Activated B cell treated with CpG ODN at 0.5 μM for 24 hours (primary cell): ENCODE measurements at regions not wholly inside any gene's neighbourhood (a gene's known extent, or its start where the extent isn't known, plus 50 kb on each side); places are given as distances from the start of the nearest gene placed in this dataset.

Experiments used
- ATAC-seq: fragments of 200-7000 bp; cut with Tn5 transposase; one replicate; pipeline ENCODE4 v1.10.0; 2021; ENCODE audit warnings: low read depth, mild to moderate bottlenecking, moderate library complexity
- CTCF ChIA-PET: fragments of 350-600 bp; sonication (Branson Sonifier 250); formaldehyde crosslinking; loops from one replicate; lab custom pipeline; 2021; ENCODE audit warnings: antibody characterized with exemption; lab: Charles Lee
- POLR2A ChIA-PET: fragments of 350-600 bp; sonication (Branson Sonifier 250); formaldehyde crosslinking; loops from one replicate; lab custom pipeline; 2021; ENCODE audit warnings: antibody characterized with exemption; lab: Charles Lee
- DNase-seq: peaks from one replicate; pipeline ENCODE4 v3.0.0; 2022
- H3K27ac Mint-ChIP-seq: one replicate; pipeline ENCODE4 v1.8.0; 2020; ENCODE audit warnings: mixed read lengths
- H3K27me3 Mint-ChIP-seq: one replicate; pipeline ENCODE4 v1.8.0; 2021; ENCODE audit warnings: mixed read lengths
- H3K36me3 Mint-ChIP-seq: one replicate; pipeline ENCODE4 v1.8.0; 2021; ENCODE audit warnings: low read depth, mixed read lengths
- H3K4me1 Mint-ChIP-seq: one replicate; pipeline ENCODE4 v1.8.0; 2021; ENCODE audit warnings: mixed read lengths
- H3K4me3 Mint-ChIP-seq: one replicate; pipeline ENCODE4 v1.8.0; 2020; ENCODE audit warnings: mild to moderate bottlenecking, mixed read lengths
- H3K9me3 Mint-ChIP-seq: one replicate; pipeline ENCODE4 v1.8.0; 2020; ENCODE audit warnings: mixed read lengths
- intact Hi-C: fragments of 100-400 bp; cut with micrococcal nuclease; formaldehyde crosslinking; loops from one replicate; pipeline ENCODE4 v1.15.1; 2024
- TF ChIP-seq, protein P1 (sequence below): fragments of 200-600 bp; IDR thresholded peaks from one replicate; pipeline ENCODE4 v1.8.0; 2022; ENCODE audit warnings: antibody characterized with exemption, mild to moderate bottlenecking

DNA sequence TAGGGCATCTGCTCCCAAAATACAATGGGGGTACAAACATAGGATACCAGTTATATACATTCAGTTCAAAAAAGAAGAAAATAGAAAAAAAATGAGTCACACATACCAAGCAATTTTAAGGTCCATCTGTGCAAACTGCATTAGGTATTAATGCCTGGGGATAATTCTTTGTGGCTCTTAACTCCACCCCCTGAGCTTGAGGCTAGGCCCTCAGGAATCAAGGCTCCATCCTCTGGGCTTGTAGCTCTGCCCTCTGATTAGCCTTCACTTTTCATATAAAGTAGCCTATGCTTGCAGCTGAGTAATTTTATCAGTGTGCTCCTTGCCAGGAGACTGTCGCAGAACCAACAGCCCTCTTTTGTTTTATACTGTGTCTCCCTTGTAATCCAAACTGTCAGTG lies 69.9 kb upstream of the BACE2 start:
- ChIA-PET CTCF (no interaction called here), POLR2A (no interaction called here)
- no peaks in the 10 kb centered on the region for H3K4me1 Mint-ChIP-seq
- H3K27ac Mint-ChIP-seq, result no peak overlapping the region
- no peaks in the 10 kb centered on the region for H3K36me3 Mint-ChIP-seq
- intact Hi-C loops, result no loop called here
- no peaks in the 10 kb centered on the region for H3K9me3 Mint-ChIP-seq
- TF ChIP-seq, protein P1, sequence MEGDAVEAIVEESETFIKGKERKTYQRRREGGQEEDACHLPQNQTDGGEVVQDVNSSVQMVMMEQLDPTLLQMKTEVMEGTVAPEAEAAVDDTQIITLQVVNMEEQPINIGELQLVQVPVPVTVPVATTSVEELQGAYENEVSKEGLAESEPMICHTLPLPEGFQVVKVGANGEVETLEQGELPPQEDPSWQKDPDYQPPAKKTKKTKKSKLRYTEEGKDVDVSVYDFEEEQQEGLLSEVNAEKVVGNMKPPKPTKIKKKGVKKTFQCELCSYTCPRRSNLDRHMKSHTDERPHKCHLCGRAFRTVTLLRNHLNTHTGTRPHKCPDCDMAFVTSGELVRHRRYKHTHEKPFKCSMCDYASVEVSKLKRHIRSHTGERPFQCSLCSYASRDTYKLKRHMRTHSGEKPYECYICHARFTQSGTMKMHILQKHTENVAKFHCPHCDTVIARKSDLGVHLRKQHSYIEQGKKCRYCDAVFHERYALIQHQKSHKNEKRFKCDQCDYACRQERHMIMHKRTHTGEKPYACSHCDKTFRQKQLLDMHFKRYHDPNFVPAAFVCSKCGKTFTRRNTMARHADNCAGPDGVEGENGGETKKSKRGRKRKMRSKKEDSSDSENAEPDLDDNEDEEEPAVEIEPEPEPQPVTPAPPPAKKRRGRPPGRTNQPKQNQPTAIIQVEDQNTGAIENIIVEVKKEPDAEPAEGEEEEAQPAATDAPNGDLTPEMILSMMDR, result no peak
- no peak overlapping the region for H3K4me3 Mint-ChIP-seq
- peaks cover 17% of the 10 kb centered on the region for H3K27me3 Mint-ChIP-seq
- ATAC-seq (no peak), DNase-seq (no peak)

DNA sequence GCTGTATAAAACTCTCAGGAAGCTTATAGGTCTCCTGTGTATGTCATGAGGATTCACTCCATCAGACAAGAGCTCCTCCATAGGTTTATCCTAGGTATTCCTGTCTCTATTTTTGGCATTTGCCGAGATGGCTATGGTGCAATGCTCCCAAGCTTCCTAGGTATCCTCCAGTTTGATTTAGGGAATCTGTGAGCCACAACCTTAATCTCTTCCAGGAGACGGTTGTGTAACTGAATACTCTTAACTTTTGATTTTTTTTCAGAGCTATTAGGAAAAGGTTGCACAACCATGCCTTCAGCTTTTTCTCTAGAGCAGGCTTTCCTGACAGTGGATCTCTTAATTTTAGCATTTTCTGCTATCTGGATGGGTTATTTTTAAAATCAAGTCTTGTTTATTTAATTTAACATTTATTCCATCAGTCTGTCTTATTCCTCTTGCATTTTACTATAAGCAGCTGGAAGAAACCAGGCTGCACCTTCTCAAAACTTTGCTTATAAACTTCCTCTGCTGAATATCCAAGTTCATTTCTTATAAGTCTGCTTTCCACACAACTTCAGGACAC lies 69.4 kb upstream of the BACE2 start:
- Mint-ChIP-seq H3K4me1 (no peaks in the 10 kb centered on the region), H3K9me3 (no peaks in the 10 kb centered on the region), H3K27ac (no peak overlapping the region), H3K4me3 (no peak overlapping the region), H3K27me3 (peaks cover 19% of the 10 kb centered on the region), H3K36me3 (no peaks in the 10 kb centered on the region)
- DNase-seq (no peak), ATAC-seq (no peak)
- intact Hi-C loops, result no loop called here
- TF ChIP-seq, protein P1, result no peak
- CTCF ChIA-PET, result no interaction called here
- POLR2A ChIA-PET, result no interaction called here

DNA sequence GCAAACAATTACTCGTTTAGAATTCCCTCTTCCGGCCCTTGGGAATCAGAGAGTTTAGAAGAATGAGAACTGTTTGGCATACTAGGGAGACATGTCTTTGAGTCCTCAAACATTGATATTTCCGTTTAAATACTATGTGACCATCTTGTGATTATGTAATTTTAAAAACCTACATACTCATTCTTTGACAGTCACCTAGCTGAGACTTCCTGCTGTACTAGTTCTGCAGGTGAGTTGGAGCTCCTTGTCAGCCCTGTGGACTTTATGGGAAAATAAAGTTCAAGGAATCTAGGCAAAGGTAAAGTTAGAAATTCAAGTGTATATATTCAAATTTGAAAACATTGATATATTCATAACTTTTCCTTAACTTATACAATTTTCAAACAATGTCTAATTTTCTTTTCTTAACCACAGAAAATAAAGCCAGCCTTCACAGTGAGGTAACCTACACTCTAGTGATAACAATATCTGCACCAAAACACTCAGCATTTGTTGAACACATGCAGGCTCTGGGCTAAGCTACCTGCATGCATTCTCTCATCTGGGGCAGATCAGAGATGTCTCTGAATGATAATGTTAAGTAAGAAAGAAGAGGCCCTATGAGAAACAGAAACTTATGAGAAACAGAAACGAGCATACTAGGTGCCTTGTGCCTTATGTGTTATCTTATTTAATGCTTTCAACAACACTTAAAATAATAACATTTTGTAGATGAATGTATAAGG lies 67.0 kb upstream of the BACE2 start:
- Mint-ChIP-seq H3K27ac (no peak overlapping the region), H3K4me3 (no peak overlapping the region), H3K27me3 (peaks cover 15% of the 10 kb centered on the region), H3K4me1 (no peaks in the 10 kb centered on the region), H3K9me3 (peaks cover 2% of the 10 kb centered on the region), H3K36me3 (no peaks in the 10 kb centered on the region)
- TF ChIP-seq, protein P1, result no peak
- DNase-seq (no peak), ATAC-seq (no peak)
- intact Hi-C loops, result no loop called here
- ChIA-PET POLR2A (no interaction called here), CTCF (no interaction called here)

DNA sequence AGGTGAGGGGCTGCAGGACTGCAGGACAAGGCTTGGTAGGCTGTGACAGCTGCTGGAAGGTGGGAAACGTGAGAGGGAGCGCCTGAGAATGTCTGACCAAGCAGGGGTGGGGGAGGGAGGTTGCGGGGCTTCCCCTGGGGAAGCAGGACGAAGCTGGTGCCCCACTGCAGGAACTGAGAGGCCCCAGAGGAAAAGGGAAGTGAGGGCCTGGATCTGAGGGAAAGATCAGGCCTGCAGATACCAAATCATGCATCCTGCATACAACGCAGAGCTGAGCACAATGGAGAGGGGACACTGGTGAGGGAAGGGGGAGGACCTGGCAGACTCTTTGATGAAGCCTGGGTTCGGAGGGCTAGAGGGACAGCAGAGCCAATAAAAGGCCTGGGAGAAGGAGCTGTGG lies 65.7 kb upstream of the BACE2 start:
- TF ChIP-seq, protein P1, result no peak
- Mint-ChIP-seq H3K4me3 (no peak overlapping the region), H3K9me3 (peaks cover 2% of the 10 kb centered on the region), H3K36me3 (no peaks in the 10 kb centered on the region), H3K27ac (no peak overlapping the region), H3K4me1 (no peaks in the 10 kb centered on the region), H3K27me3 (peaks cover 10% of the 10 kb centered on the region)
- ATAC-seq, result no peak
- POLR2A ChIA-PET, result no interaction called here
- no peak for DNase-seq
- CTCF ChIA-PET, result no interaction called here
- intact Hi-C loops, result no loop called here

DNA sequence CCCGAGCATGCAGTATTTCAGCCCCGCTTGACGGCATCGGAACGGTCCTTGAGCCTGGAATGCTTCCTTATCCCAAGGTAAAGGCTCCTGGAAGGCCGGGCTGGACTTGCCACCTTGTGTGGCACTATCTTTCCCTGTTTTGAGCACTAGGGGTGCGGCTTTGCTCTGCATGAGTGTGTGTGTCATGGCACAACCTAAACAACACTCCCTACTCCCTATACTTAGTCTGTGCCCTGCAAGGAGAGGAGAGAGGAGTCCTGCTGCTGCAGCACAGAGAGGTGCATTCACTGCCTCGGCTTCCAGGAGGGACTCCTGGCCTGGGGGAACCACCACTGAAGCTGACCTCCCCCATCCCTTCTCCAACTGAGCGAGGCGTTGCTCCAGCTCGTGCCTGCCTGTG lies 60.4 kb upstream of the BACE2 start:
- no peak overlapping the region for H3K27ac Mint-ChIP-seq
- peaks cover 36% of the 10 kb centered on the region for H3K27me3 Mint-ChIP-seq
- POLR2A ChIA-PET, result no interaction called here
- intact Hi-C loops, result no loop called here
- DNase-seq (no peak), ATAC-seq (no peak)
- H3K4me1 Mint-ChIP-seq, result peaks cover 8% of the 10 kb centered on the region
- H3K9me3 Mint-ChIP-seq, result peaks cover 2% of the 10 kb centered on the region
- TF ChIP-seq, protein P1, result no peak
- H3K36me3 Mint-ChIP-seq, result no peaks in the 10 kb centered on the region
- CTCF ChIA-PET, result no interaction called here
- no peak overlapping the region for H3K4me3 Mint-ChIP-seq
